HG03196 (cell line): ENCODE measurements at regions not wholly inside any gene's neighbourhood (a gene's known extent, or its start where the extent isn't known, plus 50 kb on each side); places are given as distances from the start of the nearest gene placed in this dataset.
A peak's percentile ranks its signal among the peaks of the same experiment; 100 is the strongest.

Source experiments
- ATAC-seq: cut with Tn5 transposase; IDR thresholded peaks from one replicate; pipeline ENCODE4 v1.9.1; 2021; ENCODE audit not compliant: unreplicated experiment

GRCh38 chr4:123496421-123496820, 99.8 kb downstream of the SPRY1 start:
- ATAC-seq: no peak

DNA sequence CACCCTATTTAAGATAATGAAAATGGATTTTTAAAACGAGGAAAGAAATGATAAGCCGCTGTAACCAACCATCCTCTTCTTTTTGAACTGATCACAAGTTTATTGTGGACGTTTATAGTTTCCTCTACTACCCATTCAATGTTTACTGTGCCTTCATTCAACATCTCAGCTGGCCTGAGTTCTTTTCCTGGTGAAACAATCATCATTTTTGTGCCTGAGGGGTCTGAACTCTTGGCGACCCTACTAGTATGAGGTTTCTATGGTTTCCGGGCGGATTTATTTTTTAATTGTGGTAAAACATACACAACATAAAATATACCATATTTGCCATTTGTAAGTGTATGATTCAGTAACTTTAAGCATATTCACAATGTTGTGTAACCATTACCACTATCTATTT, 100.7 kb downstream of the SPRY1 start:
- no peak for ATAC-seq

- ATAC-seq: no peak
Measured at GRCh38 chr4:123501733-123502132, 105.1 kb downstream of the SPRY1 start.

DNA sequence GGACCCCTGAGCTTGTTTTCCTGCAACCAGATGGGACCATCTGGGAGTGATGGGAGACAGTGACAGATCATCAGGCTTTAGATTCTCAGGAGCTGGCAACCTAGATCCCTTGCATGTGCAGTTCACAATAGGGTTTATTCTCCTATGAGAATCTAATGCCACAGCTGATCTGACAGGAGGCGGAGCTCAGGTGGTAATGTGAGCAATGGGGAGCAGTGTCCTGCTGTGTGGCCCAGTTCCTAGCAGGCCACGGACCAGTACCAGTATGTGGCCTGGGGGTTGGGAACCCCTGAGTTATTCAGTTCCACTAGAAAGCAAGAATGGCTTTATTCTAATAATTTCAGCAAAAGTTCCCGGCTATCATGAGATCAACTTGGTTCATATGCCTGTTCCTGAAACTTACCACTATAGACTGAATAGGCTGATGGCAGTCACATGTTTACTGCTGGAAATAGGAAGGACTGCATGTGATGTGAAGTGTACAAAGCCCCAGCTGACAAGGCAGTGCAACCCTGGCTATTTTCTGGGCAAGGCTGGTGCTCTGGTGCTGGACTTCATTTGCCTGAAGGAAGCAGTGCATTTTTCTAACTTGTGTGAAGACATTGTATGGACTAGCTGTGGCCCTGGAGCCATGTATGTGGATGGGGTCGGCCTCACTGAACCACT, 107.2 kb downstream of the SPRY1 start:
- ATAC-seq: no peak

- ATAC-seq: peak; percentile 54
Measured at GRCh38 chr4:123505095-123506010, 108.8 kb downstream of the SPRY1 start.

DNA sequence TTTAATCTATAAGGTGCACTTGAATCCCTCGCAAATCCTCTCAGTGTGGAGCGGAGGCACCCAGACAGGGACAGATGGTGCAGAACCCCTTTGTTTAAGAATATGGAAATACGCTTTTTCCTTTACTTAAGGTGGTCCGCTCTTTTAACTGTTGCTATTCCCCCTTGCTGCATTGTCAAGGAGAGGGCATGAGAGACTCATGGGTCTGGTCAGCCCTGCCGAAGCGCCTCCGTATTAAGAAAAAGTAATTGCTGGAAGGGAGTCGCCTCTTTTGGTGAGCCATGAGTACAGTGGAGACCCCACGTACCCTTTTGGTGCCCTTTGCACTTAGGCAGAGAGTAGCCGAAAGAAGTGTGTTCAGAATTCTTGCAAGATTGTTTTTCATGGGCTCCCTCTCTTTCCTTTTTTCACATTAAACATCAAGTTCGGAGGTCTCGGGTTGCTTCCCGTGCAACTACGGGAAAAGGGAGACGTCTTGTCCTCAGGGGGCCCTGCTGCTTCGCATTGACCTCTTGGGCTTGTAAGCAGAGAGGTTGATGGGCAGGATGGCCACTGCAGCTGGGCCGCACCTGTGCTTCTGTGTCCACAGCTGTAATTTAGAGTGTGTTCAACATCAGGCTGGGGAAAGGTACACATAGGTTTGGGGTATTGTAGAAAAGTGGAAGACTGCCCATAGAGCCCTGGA, 109.6 kb downstream of the SPRY1 start:
- no peak for ATAC-seq

- ATAC-seq: no peak
Measured at GRCh38 chr4:123507376-123507775, 110.8 kb downstream of the SPRY1 start.

GRCh38 chr4:123510221-123510620, 113.6 kb downstream of the SPRY1 start:
- no peak for ATAC-seq

GRCh38 chr4:123510659-123511058, 114.1 kb downstream of the SPRY1 start:
- no peak for ATAC-seq

GRCh38 chr4:123516576-123516975, 120.0 kb downstream of the SPRY1 start:
- no peak for ATAC-seq

- no peak for ATAC-seq
Measured at GRCh38 chr4:123517176-123517575, 120.6 kb downstream of the SPRY1 start.

DNA sequence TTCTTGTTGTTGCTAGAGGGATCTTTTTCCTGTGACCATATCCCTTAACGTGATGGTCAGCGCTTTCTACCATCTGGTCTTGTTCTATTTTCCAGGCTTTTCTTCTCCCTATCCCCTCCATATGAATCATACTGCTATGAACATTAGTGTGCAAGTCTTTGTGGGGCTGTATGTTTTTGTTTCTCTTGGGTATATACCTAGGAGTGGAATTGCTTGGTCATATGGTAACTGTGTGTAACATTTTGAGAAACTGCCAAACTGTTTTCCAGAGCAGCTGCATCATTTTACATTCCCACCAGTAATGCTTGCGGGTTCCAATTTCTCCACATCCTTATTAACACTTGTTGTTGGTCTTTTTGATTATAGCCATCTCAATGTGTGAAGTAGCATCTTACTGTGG, 121.4 kb downstream of the SPRY1 start:
- no peak for ATAC-seq

DNA sequence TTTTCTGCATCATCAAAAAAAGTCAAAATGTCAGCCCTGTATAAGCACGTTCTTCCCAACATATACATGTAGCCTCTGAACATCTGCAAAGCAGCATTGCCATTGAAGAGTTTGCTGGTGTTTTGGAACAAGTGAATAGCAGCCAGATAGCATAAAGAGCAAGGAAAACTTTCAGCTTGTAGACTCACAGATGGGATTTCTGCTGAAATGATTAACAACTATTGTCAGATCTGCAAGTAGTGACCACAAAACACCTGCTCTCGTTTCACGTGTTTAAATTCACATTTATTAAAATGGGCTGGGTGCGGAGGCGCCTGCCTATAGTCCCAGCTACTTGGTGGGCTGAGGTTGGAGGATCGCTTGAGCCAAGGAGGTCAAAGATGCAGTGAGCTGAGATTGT, 123.7 kb downstream of the SPRY1 start:
- no peak for ATAC-seq

GRCh38 chr4:123522081-123522480, 125.5 kb downstream of the SPRY1 start:
- ATAC-seq: no peak

DNA sequence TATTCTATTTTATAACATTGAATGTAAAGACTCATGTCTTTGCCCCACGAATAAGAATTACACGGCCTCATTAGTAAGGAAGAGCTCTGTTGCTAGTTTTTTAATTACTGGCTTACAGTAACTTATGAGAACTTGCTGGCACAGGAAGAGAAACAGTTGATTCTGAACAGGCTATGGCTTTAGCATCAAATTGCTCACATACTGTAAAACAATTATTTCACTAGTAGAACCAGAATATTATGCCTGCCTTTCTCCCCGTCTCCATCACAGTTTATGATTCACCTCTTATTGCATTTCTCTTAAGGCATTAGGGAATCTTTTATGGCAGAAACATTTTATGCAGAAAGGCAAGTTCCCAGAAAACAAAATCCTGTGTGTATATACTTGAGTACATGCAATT, 126.1 kb downstream of the SPRY1 start:
- ATAC-seq: no peak

GRCh38 chr4:123524958-123525628, 128.5 kb downstream of the SPRY1 start:
- ATAC-seq: no peak

DNA sequence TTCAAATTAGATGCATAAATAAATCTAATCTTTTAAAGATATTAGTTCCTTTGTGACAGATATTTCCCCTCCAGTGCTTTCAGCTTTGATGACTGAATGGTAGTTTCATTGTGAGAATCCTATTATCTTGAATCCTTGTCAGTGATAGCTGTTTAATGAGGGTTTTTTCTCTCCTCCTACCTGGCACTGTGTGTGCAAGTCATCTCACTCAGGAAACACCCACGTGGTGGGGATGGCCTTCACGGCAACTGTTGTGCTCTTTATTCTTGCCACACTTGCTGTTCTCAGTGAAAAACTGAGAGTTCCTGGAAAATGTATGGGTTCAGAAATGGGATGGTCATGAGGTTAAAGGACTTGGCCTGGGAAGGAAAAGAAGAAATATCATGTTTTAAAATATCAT, 129.9 kb downstream of the SPRY1 start:
- no peak for ATAC-seq

DNA sequence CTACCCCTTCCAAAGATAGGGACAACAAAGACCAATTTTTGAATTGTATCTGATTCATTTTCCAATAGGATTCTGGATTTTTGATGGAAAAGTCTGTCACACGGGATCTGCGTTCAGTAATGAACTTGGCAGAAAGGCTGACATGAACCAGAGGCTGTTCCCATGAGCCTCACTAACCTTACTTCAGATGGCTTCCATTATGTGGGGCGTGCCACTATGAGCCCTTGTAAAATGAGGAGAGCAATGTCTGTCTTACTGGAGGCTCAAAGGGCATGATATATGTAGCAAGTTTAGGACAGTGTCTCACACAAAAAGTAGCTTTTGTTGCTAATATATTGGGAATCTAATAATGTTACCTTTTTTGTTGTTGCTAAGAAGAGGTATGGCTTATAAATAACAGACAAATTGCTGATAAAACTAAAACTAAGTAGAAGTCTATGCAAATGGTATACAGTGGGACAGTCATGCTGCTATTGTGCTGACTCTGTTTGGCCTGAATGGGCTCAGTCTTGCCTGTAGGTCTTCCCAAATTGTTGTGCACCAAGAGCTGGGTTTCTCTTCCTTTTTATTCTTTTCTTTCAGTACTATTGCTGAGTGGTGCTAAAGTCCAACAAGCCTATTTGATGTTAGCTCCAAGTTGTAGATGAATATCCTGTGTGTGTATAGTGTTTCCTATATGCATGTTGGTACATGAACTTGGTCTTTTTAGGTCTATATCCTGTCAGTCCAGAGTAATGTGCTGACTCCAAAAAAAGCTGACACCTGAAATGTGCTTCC, 132.1 kb downstream of the SPRY1 start:
- no peak for ATAC-seq

GRCh38 chr4:123529278-123529568, 132.6 kb downstream of the SPRY1 start:
- no peak for ATAC-seq

- ATAC-seq: no peak
Measured at GRCh38 chr4:123530357-123530756, 133.8 kb downstream of the SPRY1 start.
